H1 (cell line): ENCODE measurements at regions not wholly inside any gene's neighbourhood (a gene's known extent, or its start where the extent isn't known, plus 50 kb on each side); places are given as distances from the start of the nearest gene placed in this dataset.

ENCODE experiments used
- CTCF ChIA-PET: fragments of 300-600 bp; sonication (Branson Sonifier 250); formaldehyde crosslinking; loops from one replicate; lab custom pipeline; 2021; ENCODE audit not compliant: partially characterized antibody; lab: Charles Lee
- POLR2A ChIA-PET: fragments of 300-600 bp; sonication (Branson Sonifier 250); formaldehyde crosslinking; loops from one replicate; lab custom pipeline; 2021; ENCODE audit warnings: inconsistent platforms; ENCODE audit not compliant: partially characterized antibody; lab: Charles Lee
- DNase-seq, 2 experiments: peaks; one replicate each; pipeline versions ENCODE4 v3.0.0 to v3.0.0-alpha.2; 2010 to 2022; ENCODE audit warnings: low spot score in 2 of 2, low read depth in 1 of 2, mixed read lengths in 1 of 2
- FAIRE-seq: peaks from 2 replicates; lab custom pipeline; 2011; peaks lifted over from hg19 to GRCh38; lab: Jason Lieb, UNC
- H2AFZ ChIP-seq: 2 replicates; pipeline ENCODE4 v1.8.1; 2012; ENCODE audit warnings: low read length, inconsistent platforms
- H2AK5ac ChIP-seq: 2 replicates; pipeline ENCODE4 v1.6.1; 2013; ENCODE audit warnings: low read depth, low read length
- H2BK120ac ChIP-seq: replicated peaks from 2 replicates; pipeline ENCODE3; 2013; ENCODE audit warnings: low read depth, low read length, inconsistent platforms
- H2BK12ac ChIP-seq: 2 replicates; pipeline ENCODE4 v1.6.1; 2013; ENCODE audit warnings: low read depth, low read length
- H2BK15ac ChIP-seq: 2 replicates; pipeline ENCODE4 v1.6.1; 2013; ENCODE audit warnings: low read length
- H2BK20ac ChIP-seq: 2 replicates; pipeline ENCODE4 v1.6.1; 2013; ENCODE audit warnings: low read length
- H2BK5ac ChIP-seq: 2 replicates; pipeline ENCODE4 v1.6.1; 2013; ENCODE audit warnings: low read depth, low read length
- H3K14ac ChIP-seq: 2 replicates; pipeline ENCODE4 v1.6.1; 2013; ENCODE audit warnings: inconsistent platforms; ENCODE audit not compliant: insufficient read length
- H3K18ac ChIP-seq: 2 replicates; pipeline ENCODE4 v1.6.1; 2013; ENCODE audit warnings: low read length; ENCODE audit errors: extremely low read depth
- H3K23ac ChIP-seq: 2 replicates; pipeline ENCODE4 v1.6.1; 2013; ENCODE audit warnings: inconsistent platforms; ENCODE audit not compliant: insufficient read length
- H3K23me2 ChIP-seq: 2 replicates; pipeline ENCODE4 v1.6.1; 2013; ENCODE audit warnings: low read depth, low read length
- H3K27ac ChIP-seq: 2 replicates; pipeline ENCODE4 v1.6.1; 2011; ENCODE audit warnings: low read depth, low read length, inconsistent platforms
- H3K27me3 ChIP-seq, 4 experiments: replicated peaks in 1 of 4; 1 replicate in 1 of 4; 2 replicates in 3 of 4; pipeline versions ENCODE4 v1.6.1 to v1.8.1; 2011 to 2013; ENCODE audit warnings: low read length in 3 of 4, mild to moderate bottlenecking in 3 of 4, inconsistent platforms in 2 of 4, mixed read lengths in 2 of 4, moderate library complexity in 1 of 4; ENCODE audit not compliant: control insufficient read depth in 3 of 4, insufficient read depth in 3 of 4; ENCODE audit errors: extremely low read depth in 1 of 4
- H3K36me3 ChIP-seq, 4 experiments: 2 replicates each; pipeline versions ENCODE4 v1.6.1 to v1.8.1; 2011 to 2013; ENCODE audit warnings: mild to moderate bottlenecking in 4 of 4, low read length in 3 of 4, moderate library complexity in 2 of 4, control low read depth in 1 of 4, inconsistent platforms in 1 of 4; ENCODE audit not compliant: insufficient read depth in 4 of 4, control insufficient read depth in 2 of 4
- H3K4ac ChIP-seq: replicated peaks from 2 replicates; pipeline ENCODE3; 2013; ENCODE audit warnings: low read length, low read depth, mixed read lengths, inconsistent platforms; ENCODE audit not compliant: insufficient read length
- H3K4me1 ChIP-seq, 4 experiments: replicated peaks in 1 of 4; 1 replicate in 1 of 4; 2 replicates in 3 of 4; pipeline versions ENCODE4 v1.6.1 to v1.8.1; 2011 to 2013; ENCODE audit warnings: low read length in 3 of 4, inconsistent platforms in 2 of 4, mixed read lengths in 1 of 4; ENCODE audit not compliant: insufficient read depth in 4 of 4, control insufficient read depth in 3 of 4
- H3K4me2 ChIP-seq, 2 experiments: 2 replicates each; pipeline versions ENCODE4 v1.6.1 to v1.8.1; 2011 to 2013; ENCODE audit warnings: low read depth in 2 of 2, low read length in 2 of 2, control low read depth in 1 of 2, inconsistent platforms in 1 of 2, mild to moderate bottlenecking in 1 of 2; ENCODE audit not compliant: insufficient read depth in 1 of 2
- H3K4me3 ChIP-seq, 4 experiments: fragments of 200-600, 300-600 bp in 1 of 4; sonication (generic), shearing (Covaris generic), sonication (Bioruptor Twin) in 1 of 4; 2 replicates each; pipeline versions ENCODE4 v1.5.1 to v1.8.1; 2011 to 2016; ENCODE audit warnings: low read length in 4 of 4, low read depth in 3 of 4, control low read depth in 2 of 4, inconsistent platforms in 2 of 4, mild to moderate bottlenecking in 2 of 4, mixed read lengths in 1 of 4, moderate library complexity in 1 of 4; ENCODE audit not compliant: insufficient read depth in 2 of 4; ENCODE audit errors: extremely low read depth in 1 of 4
- H3K56ac ChIP-seq: replicated peaks from 2 replicates; pipeline ENCODE3; 2013; ENCODE audit warnings: low read depth, mild to moderate bottlenecking, mixed read lengths, low read length, inconsistent platforms; ENCODE audit not compliant: insufficient read length
- H3K79me1 ChIP-seq: 2 replicates; pipeline ENCODE4 v1.6.1; 2013; ENCODE audit warnings: low read depth, low read length, control low read depth
- H3K79me2 ChIP-seq, 2 experiments: 2 replicates each; pipeline versions ENCODE4 v1.6.1 to v1.8.1; 2012 to 2013; ENCODE audit warnings: low read length in 2 of 2, mild to moderate bottlenecking in 2 of 2, inconsistent platforms in 1 of 2; ENCODE audit not compliant: insufficient read depth in 2 of 2, control insufficient read depth in 1 of 2
- H3K9ac ChIP-seq, 4 experiments: replicated peaks in 1 of 4; 1 replicate in 1 of 4; 2 replicates in 3 of 4; pipeline versions ENCODE4 v1.6.1 to v1.8.1; 2011 to 2013; ENCODE audit warnings: low read depth in 3 of 4, low read length in 3 of 4, control low read depth in 2 of 4, mild to moderate bottlenecking in 2 of 4, moderate library complexity in 2 of 4, inconsistent platforms in 1 of 4; ENCODE audit errors: extremely low read depth in 1 of 4
- H3K9me3 ChIP-seq, 2 experiments: 2 replicates each; pipeline versions ENCODE4 v1.6.1 to v1.8.1; 2012 to 2013; ENCODE audit warnings: mild to moderate bottlenecking in 2 of 2, moderate library complexity in 2 of 2, control low read depth in 1 of 2, inconsistent platforms in 1 of 2, low read depth in 1 of 2, low read length in 1 of 2, mixed read lengths in 1 of 2; ENCODE audit not compliant: insufficient read depth in 2 of 2
- H4K20me1 ChIP-seq, 2 experiments: replicated peaks in 1 of 2; 2 replicates each; pipeline versions ENCODE3 to v1.8.1; 2011 to 2013; ENCODE audit warnings: inconsistent platforms in 2 of 2, low read length in 2 of 2, mild to moderate bottlenecking in 1 of 2; ENCODE audit not compliant: insufficient read depth in 2 of 2, control insufficient read depth in 1 of 2
- H4K5ac ChIP-seq: 2 replicates; pipeline ENCODE4 v1.6.1; 2013; ENCODE audit warnings: low read length, low read depth, mixed read lengths, inconsistent platforms; ENCODE audit not compliant: insufficient read length
- H4K8ac ChIP-seq: 2 replicates; pipeline ENCODE4 v1.8.0; 2013; ENCODE audit warnings: mild to moderate bottlenecking, moderate library complexity, low read length, inconsistent platforms; ENCODE audit not compliant: insufficient read depth; ENCODE audit errors: extremely low read depth
- H4K91ac ChIP-seq: replicated peaks from 2 replicates; pipeline ENCODE3; 2013; ENCODE audit warnings: low read length, mixed read lengths, inconsistent platforms; ENCODE audit not compliant: insufficient read length
- CBX8 ChIP-seq: fragments of 300-800, 300-1000 bp; sonication (generic); IDR thresholded peaks from 2 replicates; pipeline ENCODE4 v1.7.1; 2016; ENCODE audit warnings: low read depth, low read length, borderline replicate concordance
- CTCF ChIP-seq, 3 experiments: IDR thresholded peaks; 1 replicate in 2 of 3; 2 replicates in 1 of 3; pipeline versions ENCODE4 v1.5.1 to v1.6.1; 2011; ENCODE audit warnings: low read length in 3 of 3, mild to moderate bottlenecking in 3 of 3, inconsistent platforms in 2 of 3, low read depth in 1 of 3, moderate library complexity in 1 of 3; ENCODE audit not compliant: insufficient read depth in 1 of 3; ENCODE audit errors: control extremely low read depth in 1 of 3
- JUND ChIP-seq: IDR thresholded peaks from 2 replicates; pipeline ENCODE4 v1.6.1; 2011; ENCODE audit warnings: mild to moderate bottlenecking, improper control_type of control experiment, low read length
- POLR2A ChIP-seq, 2 experiments: IDR thresholded peaks; 1 replicate in 1 of 2; 2 replicates in 1 of 2; pipeline ENCODE4 v1.6.1; 2011; ENCODE audit warnings: low read depth in 2 of 2, low read length in 2 of 2, mild to moderate bottlenecking in 2 of 2; ENCODE audit errors: control extremely low read depth in 1 of 2
- RAD21 ChIP-seq, 2 experiments: IDR thresholded peaks in 1 of 2; conservative IDR thresholded peaks in 1 of 2; 2 replicates each; pipeline ENCODE4 v1.6.1; 2011; ENCODE audit warnings: low read depth in 2 of 2, low read length in 2 of 2, improper control_type of control experiment in 1 of 2, inconsistent platforms in 1 of 2, mild to moderate bottlenecking in 1 of 2, moderate library complexity in 1 of 2
- TAF7 ChIP-seq: optimal IDR thresholded peaks from 2 replicates; pipeline ENCODE3; 2011; ENCODE audit warnings: low read depth, mild to moderate bottlenecking, inconsistent platforms, low read length, moderate library complexity, borderline replicate concordance
- TBP ChIP-seq: IDR thresholded peaks from 2 replicates; pipeline ENCODE4 v1.6.1; 2011; ENCODE audit warnings: low read depth, low read length, improper control_type of control experiment
- WGBS, 2 experiments: shearing (Covaris generic) in 1 of 2; methylation state at CpG; one replicate each; pipeline versions ENCODE4 v1.1.6 to v1.1.7; 2013 to 2015; ENCODE audit warnings: low lambda C conversion rate in 2 of 2, mixed read lengths in 2 of 2, inconsistent platforms in 1 of 2, low coverage in 1 of 2, missing lambda C conversion rate in 1 of 2; ENCODE audit not compliant: insufficient replicate concordance in 2 of 2, insufficient coverage in 1 of 2, insufficient read length in 1 of 2; ENCODE audit errors: extremely low coverage in 1 of 2, missing lambda C conversion rate in 1 of 2; 5-methylcytosine and 5-hydroxymethylcytosine counted together

DNA sequence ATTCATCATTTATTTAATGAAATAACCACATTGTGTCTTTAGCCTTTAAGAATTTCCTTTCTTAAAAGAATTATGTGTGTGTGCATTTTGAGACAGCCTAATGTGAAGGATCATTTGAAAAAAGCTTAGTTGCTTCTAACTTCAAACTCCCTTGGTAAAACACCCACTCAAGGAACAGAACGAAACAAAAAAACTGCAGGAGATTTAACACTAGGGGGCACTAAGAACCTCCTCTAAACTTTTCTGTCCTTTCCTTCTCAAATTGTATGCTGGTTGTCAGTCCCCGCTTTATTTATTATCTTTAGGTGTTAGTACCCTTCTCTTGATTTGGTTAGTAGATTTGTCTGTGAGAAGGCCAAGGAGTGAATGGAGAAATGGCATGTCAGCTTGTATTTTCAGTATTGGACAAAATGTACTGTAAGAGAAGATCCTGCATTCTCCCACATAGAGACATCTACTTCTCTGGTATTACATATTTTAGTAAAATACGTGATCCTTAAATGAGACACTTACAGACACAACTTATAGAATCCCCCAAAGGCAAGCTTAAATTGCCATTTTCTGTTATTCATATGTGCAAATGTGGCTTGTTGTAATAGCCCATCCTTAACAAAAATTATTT lies 229.7 kb downstream of the MRPS30 start:
- POLR2A ChIA-PET, result no interaction called here
- Histone ChIP-seq H3K79me1 (no peaks in the 10 kb centered on the region), H3K4me3 (no peak overlapping the region), H4K5ac (peak overlapping the region; percentile 76), H3K4me1 (no peaks in the 10 kb centered on the region; a peak in 1 of 7 replicates), H2BK12ac (no peak overlapping the region), H3K4ac (no peak overlapping the region), H2BK5ac (no peak overlapping the region), H2BK20ac (0 out of 2 replicates have a peak overlapping the region, but pooled peaks have one; percentile 13), H3K27ac (no peak overlapping the region), H3K4me2 (no peak overlapping the region), H3K23ac (no peak overlapping the region), H4K91ac (no peak overlapping the region), H3K18ac (no peak overlapping the region; the same call in 1 of the 2 replicates), H3K14ac (no peak overlapping the region), H2AFZ (no peak overlapping the region), H3K23me2 (no peaks in the 10 kb centered on the region), H3K56ac (no peak overlapping the region), H3K79me2 (no peaks in the 10 kb centered on the region), H3K36me3 (no peaks in the 10 kb centered on the region), H3K9ac (no peak overlapping the region), H4K8ac (no peak overlapping the region), H2AK5ac (no peak overlapping the region), H3K27me3 (no peaks in the 10 kb centered on the region), H3K9me3 (no peaks in the 10 kb centered on the region), H2BK120ac (no peak overlapping the region), H4K20me1 (no peaks in the 10 kb centered on the region), H2BK15ac (no peak overlapping the region)
- DNase-seq (no peak), FAIRE-seq (peak; percentile 86)
- 0 out of 2 replicates have a peak, but pooled peaks have one; percentile 24 for TF ChIP-seq TBP
- no peak for TF ChIP-seq JUND
- TF ChIP-seq CBX8, result no peak
- peak; percentile 87 to 92 for TF ChIP-seq RAD21 (IDR thresholded peaks at IDR 0.05 in 1 of 2, conservative IDR thresholded peaks at IDR 0.05 in 1 of 2; ENCODE audit: low read depth in 2 of 2, low read length in 2 of 2)
- TF ChIP-seq TAF7, result peak; percentile 81
- TF ChIP-seq CTCF (IDR thresholded peaks at IDR 0.05; ENCODE audit: control extremely low read depth in 1 of 3, insufficient read depth in 1 of 3, low read depth in 1 of 3, low read length in 3 of 3), result peak in 2 of 3 experiments; percentile 50 to 56; a peak in 2 of 4 replicates
- peak in 1 of 2 experiments; percentile 25; a peak in 1 of 3 replicates for TF ChIP-seq POLR2A (IDR thresholded peaks at IDR 0.05; ENCODE audit: control extremely low read depth in 1 of 2, low read depth in 2 of 2, low read length in 2 of 2)
- 35% methylated on average over 3 of the region's 3 CpGs; no CpG with 5 or more reads in 1 of the 2 experiments for WGBS, 2 experiments
- CTCF ChIA-PET, result interaction anchor here (0.5 to 3.2 kb wide), 30 partner anchors 10 to 658 kb away, joined by 3 to 20 read pairs (median 3); partner anchors contain the start of gene HCN1
